B cell (primary cell): ENCODE measurements at regions not wholly inside any gene's neighbourhood (a gene's known extent, or its start where the extent isn't known, plus 50 kb on each side); places are given as distances from the start of the nearest gene placed in this dataset.

Source experiments
- EZH2 ChIP-seq: IDR thresholded peaks from 2 replicates; pipeline ENCODE4 v1.6.1; 2012; ENCODE audit warnings: borderline replicate concordance, low read depth, mild to moderate bottlenecking, moderate library complexity, low read length; ENCODE audit not compliant: insufficient read depth, poor library complexity, severe bottlenecking
- TF ChIP-seq, protein P1 (sequence below): fragments of 200-600 bp; IDR thresholded peaks from one replicate; pipeline ENCODE4 v1.8.0; 2022; ENCODE audit warnings: antibody characterized with exemption, mild to moderate bottlenecking

DNA sequence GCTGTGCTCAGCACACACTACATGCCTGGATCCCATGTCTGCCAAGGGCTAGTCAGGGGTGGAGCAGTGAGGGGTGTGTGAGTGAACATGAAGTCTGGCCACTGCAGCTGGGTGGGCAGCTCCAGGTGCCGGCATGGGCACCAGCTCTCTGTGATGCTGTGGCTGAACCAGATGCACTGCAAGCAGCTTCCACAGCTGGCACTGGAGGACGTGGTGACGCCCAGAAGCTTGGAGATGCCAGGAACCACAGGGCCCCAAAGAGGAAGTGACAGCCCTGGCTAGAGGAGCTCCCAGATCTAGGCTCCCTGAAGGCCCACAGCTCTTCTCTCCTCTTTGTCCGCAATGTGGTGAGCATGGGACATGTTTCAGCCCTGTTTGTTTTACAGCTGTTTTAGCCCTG, 776.3 kb upstream of the POU3F3 start:
- TF ChIP-seq, protein P1, sequence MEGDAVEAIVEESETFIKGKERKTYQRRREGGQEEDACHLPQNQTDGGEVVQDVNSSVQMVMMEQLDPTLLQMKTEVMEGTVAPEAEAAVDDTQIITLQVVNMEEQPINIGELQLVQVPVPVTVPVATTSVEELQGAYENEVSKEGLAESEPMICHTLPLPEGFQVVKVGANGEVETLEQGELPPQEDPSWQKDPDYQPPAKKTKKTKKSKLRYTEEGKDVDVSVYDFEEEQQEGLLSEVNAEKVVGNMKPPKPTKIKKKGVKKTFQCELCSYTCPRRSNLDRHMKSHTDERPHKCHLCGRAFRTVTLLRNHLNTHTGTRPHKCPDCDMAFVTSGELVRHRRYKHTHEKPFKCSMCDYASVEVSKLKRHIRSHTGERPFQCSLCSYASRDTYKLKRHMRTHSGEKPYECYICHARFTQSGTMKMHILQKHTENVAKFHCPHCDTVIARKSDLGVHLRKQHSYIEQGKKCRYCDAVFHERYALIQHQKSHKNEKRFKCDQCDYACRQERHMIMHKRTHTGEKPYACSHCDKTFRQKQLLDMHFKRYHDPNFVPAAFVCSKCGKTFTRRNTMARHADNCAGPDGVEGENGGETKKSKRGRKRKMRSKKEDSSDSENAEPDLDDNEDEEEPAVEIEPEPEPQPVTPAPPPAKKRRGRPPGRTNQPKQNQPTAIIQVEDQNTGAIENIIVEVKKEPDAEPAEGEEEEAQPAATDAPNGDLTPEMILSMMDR: no peak
- TF ChIP-seq EZH2: no peak
